Middle frontal gyrus (tissue), 1 donor: ENCODE measurements at regions not wholly inside any gene's neighbourhood (a gene's known extent, or its start where the extent isn't known, plus 50 kb on each side); places are given as distances from the start of the nearest gene placed in this dataset.
"Not testable (repeated sequence)": the region's sequence is repeated elsewhere in the genome, so short reads cannot be mapped to it uniquely, and the experiment has no call there.

Experiments used
- DNase-seq: peaks from one replicate; pipeline ENCODE4 v3.0.0-alpha.2; 2015; ENCODE audit warnings: low spot score; ENCODE audit errors: extremely low spot score

DNA sequence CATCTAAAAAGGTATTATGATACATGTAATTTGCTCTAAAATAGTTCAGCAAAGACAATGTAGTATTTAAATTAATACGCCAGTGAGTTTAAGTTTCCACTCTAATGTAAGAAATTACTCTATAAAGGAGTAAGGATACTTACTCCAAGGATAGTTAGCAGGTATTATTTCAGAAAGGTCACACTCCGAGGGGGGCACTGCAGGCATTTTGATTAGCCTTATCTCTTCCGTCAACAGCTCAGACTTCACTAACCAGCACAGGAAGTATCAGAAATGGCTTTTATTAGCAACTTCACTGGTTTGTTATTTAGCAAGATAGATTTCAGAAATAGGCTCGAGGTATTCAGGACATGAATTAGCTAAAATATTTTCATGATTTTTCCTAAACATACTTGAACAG lies 127.0 kb downstream of the COX18 start:
- DNase-seq: no peak

- no peak for DNase-seq
Observed at GRCh38 chr4:72938516-72938915, 131.0 kb downstream of the COX18 start.

DNA sequence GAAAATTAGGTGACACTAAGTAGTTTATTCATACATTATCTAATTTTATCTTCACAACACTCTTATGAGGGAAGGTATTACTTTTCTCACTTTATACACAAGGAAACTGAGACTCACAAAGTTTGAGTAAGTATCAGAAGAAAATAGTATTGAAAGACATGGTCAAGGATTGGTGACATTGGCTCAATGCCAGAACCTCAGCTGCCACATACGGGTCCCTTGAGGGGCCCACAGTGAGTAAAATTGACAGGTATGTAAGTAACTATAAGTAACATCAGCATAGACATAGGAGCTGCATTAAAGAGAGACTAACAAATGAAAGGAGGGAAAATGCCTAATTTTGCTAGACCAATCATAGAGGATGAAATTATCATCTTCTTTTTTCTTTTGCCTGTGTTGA lies 134.1 kb downstream of the COX18 start:
- no peak for DNase-seq

DNA sequence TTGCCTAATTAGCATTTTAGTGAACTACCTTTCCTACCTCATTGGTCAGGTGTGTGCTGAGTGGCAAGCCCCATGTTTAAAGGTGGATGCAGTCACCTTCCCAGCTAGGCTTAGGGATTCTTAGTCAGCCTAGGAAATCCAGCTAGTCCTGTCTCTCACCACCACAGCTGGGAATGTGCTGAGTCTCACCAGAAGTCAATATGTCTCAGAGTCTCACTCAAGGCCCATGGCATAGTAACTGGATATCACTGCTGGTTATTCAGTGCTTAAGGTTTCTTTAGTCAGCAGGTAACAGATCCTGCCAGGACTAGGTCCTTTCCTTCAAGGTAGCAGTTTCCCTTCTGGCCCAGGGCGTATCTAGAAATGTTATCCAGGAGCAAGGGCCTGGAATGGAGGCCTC lies 136.5 kb downstream of the COX18 start:
- DNase-seq: no peak

- no peak for DNase-seq
Observed at GRCh38 chr4:72931346-72931745, 138.2 kb downstream of the COX18 start.

DNA sequence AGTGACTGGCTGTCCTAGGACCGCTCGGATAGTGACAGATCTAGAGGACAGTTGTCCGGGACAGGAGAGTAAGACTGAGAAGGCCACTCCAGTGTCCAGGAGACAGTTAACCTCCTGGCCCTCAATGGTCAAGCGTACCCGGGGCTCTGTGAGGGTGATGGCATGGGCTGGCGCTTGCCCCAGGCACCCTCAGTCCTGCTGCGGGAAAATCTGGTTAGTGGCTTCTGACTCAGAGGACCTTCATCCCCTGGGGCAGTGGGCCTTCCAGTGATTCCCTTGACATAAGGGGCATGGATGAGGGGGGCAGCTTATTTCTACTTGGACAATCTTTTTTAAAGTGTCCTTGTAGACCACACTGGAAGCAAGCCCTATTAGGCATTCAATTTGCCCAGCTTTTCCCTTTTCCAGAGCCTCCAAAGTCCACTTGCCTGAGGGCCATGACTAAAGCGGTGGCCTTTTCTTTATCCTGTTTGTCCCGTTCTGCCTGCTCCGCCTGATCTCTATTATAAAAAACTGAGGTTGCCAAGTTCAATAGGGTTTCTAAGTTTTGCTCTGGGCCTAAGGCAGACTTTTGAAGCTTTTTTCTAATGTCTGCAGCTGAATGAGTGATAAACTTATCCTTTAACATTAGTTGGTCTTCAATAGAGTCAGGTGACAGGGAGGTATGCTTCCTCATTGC lies 139.8 kb downstream of the COX18 start:
- not testable (repeated sequence) for DNase-seq

DNA sequence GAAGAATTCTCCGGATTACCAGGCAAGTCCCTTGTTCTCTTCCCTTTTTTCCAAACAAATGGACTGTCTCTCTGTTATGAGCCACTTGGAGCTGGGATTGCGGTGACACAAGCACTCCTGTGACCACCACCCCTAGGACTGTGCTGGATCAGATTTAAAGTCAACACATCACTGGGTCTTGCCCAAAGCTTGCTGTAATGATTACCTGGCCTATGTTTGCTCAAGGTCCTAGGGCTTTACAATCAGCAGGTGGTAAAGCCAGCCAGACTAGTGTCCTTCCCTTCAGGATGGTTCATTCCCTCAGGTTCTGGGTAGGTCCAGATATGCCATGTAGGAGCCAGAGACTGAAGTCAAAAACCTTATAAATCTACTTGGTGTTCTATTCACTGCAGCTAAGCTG lies 144.7 kb downstream of the COX18 start:
- no peak for DNase-seq

GRCh38 chr4:72919937-72920336 lies 149.6 kb downstream of the COX18 start:
- DNase-seq: no peak

DNA sequence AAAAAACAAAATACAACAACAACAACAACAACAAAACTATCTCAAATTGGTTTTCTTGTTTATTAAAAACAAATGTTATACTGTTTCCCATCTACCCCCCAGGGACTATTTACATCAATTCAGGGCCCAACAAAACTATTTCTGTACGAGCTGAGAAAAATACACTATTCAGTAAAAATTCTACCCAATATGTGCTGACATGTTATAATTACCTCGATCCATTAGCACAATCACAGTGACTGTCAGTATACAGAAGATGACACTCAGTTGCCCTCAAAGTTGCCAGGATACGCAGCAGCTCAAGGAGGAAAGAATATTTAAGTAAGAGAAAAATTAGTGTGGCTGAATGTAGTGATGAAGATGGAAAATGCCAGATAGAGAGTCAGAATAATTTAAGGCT lies 150.1 kb downstream of the COX18 start:
- DNase-seq: no peak

GRCh38 chr4:72918362-72918761 lies 151.2 kb downstream of the COX18 start:
- no peak for DNase-seq

DNA sequence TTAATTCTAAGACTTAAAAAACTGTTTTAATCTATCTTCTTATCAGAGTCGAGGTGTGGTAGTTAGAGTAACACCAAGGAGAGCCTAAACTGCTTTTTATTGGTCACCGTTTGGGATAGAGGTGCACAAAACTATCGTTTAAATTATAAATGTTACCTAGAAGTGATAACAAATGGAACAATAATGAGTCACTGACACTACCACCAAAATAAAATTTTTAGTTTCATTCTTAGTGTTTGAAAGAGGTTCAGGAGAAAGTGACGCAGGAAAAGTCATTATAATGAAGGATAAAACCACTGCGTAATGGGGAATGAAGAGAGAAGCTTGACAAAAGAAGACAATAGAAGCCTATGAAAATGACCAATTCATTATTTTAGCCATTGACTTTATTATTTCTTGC lies 158.2 kb downstream of the COX18 start:
- DNase-seq: no peak

GRCh38 chr4:72909461-72909860 lies 160.1 kb downstream of the COX18 start:
- DNase-seq: no peak

GRCh38 chr4:72902354-72902753 lies 167.2 kb downstream of the COX18 start:
- no peak for DNase-seq

GRCh38 chr4:72901553-72901952 lies 168.0 kb downstream of the COX18 start:
- no peak for DNase-seq

DNA sequence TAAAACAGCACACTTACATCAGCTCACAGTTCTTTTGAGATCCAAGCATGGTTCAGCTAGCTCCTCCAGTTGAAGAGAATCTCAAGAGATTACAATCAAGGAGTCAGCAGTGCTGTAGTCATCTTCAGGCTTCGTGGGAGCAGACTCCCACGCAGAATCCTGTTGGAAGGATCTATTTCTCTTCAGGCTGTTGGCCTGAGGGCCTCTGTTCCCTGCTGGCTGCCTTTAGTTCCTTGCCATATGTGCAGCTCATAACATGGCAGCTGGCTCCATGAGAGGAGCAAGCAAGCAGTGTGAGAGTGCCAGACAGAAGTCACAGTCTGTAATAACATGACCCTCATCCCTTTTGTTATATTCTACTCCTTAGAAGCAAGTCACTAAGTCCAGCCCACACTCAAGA lies 168.6 kb downstream of the COX18 start:
- no peak for DNase-seq

GRCh38 chr4:72899621-72900020 lies 169.9 kb downstream of the COX18 start:
- no peak for DNase-seq

- no peak for DNase-seq
Observed at GRCh38 chr4:72899214-72899613, 170.3 kb downstream of the COX18 start.

GRCh38 chr4:72896515-72896914 lies 173.0 kb downstream of the COX18 start:
- DNase-seq: no peak

DNA sequence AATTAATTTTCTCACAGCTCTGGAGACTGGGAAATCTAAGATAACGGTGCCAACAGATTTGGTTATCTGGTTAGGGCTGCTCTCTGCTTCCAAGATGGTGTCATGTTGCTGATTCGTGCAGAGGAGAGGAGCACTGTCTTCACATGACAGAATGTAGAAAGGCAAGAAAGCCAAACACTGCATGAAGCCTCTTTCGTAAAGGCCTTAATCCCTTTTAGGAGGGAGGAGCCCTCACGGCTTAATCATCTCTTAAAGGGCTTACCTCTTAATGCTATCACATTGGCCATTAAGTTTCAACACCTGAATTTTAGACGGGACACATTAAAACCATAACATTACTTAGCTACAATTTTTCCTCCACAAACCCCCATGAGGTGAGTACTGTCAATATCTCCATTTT lies 174.1 kb downstream of the COX18 start:
- DNase-seq: no peak

DNA sequence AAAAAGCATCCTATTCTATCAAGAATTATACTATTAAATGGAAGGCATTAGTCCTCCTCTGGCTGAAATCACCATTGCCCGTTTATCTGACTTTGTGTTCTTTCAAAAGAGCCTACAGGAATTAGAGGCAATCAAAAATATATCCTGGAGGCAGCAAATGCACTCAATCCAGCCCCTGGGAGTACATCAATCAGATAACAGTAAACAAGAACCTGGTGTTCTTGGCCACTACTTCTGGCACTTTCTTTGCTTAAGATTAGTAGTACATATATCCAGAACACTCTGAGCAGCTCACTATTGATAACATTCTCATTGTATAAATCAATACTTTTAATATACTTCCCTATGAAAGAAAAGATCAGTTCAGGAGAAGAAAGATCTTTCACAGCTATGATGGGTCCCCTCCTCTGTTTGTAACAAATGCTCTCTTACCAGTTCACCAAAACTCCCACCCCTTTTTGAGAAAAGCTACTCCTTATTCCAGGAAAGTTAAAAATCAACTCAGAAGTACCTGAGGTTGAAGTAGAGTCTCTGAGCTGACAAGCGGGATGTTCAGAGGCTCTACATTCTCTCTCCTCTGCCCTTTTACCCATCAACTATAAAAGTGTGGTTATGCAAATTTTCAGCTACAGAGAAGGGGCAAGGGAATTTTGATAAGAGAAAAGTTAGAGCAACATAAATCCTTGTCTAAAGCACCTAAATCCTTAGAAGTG lies 176.0 kb downstream of the COX18 start:
- DNase-seq: no peak

DNA sequence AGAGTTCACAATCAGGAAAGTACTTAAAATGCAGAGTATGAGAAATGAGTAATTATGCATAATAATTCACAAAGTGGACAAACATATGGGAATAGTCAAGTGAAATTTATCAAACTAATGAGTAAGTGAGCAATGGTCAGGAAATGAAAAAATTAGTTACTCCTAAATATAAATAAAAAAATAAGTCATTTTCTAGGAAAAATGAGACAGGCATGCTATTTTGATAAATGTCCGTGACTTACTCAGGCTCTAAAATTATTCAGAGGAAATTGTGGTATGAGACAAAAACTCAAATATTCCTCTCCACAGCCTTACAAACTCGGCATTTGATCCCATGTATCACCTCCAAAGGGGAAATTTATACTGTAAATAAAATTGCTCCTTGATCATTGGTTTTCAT lies 181.2 kb downstream of the COX18 start:
- no peak for DNase-seq

- no peak for DNase-seq
Observed at GRCh38 chr4:72887152-72887551, 182.4 kb downstream of the COX18 start.

DNA sequence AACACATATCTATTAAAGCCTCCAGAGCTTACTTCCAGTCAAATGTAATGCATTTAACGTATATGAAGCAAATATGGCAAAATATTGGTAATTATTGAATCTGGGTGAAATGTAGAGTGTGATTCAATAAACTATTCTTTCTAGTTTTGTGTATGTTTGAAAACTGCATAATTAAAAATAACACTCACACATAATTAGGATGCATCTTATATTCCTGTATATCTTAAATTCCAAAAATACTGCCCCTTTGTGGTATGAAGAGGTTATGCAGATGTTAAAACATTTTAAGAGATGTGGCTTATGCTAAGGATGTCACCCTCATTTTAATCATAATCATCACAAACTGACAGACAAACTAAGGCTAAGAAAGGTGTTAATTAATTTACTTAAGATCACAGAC lies 182.9 kb downstream of the COX18 start:
- no peak for DNase-seq
